BLaER1 (cell line): ENCODE measurements at regions not wholly inside any gene's neighbourhood (a gene's known extent, or its start where the extent isn't known, plus 50 kb on each side); places are given as distances from the start of the nearest gene placed in this dataset.
"Not testable (repeated sequence)": the region's sequence is repeated elsewhere in the genome, so short reads cannot be mapped to it uniquely, and the experiment has no call there.

ENCODE experiments used
- H3K27ac ChIP-seq: shearing (Covaris generic); formaldehyde crosslinking; 2 replicates; pipeline ENCODE4 v1.8.1; 2022
- H3K27me3 ChIP-seq: shearing (Covaris generic); formaldehyde crosslinking; 2 replicates; pipeline ENCODE4 v1.8.1; 2022
- H3K36me3 ChIP-seq: shearing (Covaris generic); formaldehyde crosslinking; 2 replicates; pipeline ENCODE4 v1.8.1; 2022
- H3K4me1 ChIP-seq: shearing (Covaris generic); formaldehyde crosslinking; 2 replicates; pipeline ENCODE4 v1.8.1; 2022
- H3K4me2 ChIP-seq: shearing (Covaris generic); formaldehyde crosslinking; 2 replicates; pipeline ENCODE4 v1.8.1; 2022
- H3K4me3 ChIP-seq: shearing (Covaris generic); formaldehyde crosslinking; 2 replicates; pipeline ENCODE4 v1.8.1; 2022
- H3K9ac ChIP-seq: shearing (Covaris generic); formaldehyde crosslinking; 2 replicates; pipeline ENCODE4 v1.8.1; 2022
- H3K9me3 ChIP-seq: shearing (Covaris generic); formaldehyde crosslinking; 2 replicates; pipeline ENCODE4 v1.8.1; 2022
- H4K20me1 ChIP-seq: shearing (Covaris generic); formaldehyde crosslinking; 2 replicates; pipeline ENCODE4 v1.8.1; 2022
- Cebpa-rat ChIP-seq: shearing (Covaris generic); IDR thresholded peaks from 2 replicates; pipeline ENCODE4 v1.8.1; 2022

- no peak for TF ChIP-seq Cebpa-rat
- Histone ChIP-seq H3K4me1 (no peaks in the 10 kb centered on the region), H3K4me2 (no peak overlapping the region), H4K20me1 (no peaks in the 10 kb centered on the region), H3K4me3 (no peak overlapping the region), H3K27me3 (no peaks in the 10 kb centered on the region), H3K9ac (no peak overlapping the region), H3K27ac (no peak overlapping the region), H3K9me3 (peaks cover 84% of the 10 kb centered on the region), H3K36me3 (0 out of 2 replicates have a peak, but pooled peaks cover 4% of the 10 kb centered on the region)
These were observed 665.7 kb upstream of the TBL1XR1 start for GRCh38 chr3:177862962-177863491.

DNA sequence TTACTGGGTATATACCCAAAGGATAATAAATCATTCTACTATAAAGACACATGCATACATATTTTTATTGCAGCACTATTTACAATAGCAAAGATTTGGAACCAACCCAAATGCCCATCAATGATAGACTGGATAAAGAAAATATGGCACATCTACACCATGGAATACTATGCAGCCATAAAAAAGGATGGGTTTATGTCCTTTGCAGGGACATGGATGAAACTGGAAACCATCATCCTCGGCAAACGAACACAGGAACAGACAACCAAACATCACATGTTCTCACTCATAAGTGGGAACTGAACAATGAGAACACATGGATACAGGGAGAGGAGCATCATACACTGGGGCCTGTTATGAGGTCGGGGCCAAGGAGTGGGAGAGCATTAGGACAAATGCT, 665.0 kb upstream of the KCNMB2 start:
- not testable (repeated sequence) for H3K9ac ChIP-seq, H4K20me1 ChIP-seq, H3K27me3 ChIP-seq, H3K4me3 ChIP-seq, H3K4me2 ChIP-seq, H3K36me3 ChIP-seq, H3K27ac ChIP-seq
- Histone ChIP-seq H3K4me1 (peaks cover 20% of the 10 kb centered on the region), H3K9me3 (peaks cover 61% of the 10 kb centered on the region)

- TF ChIP-seq Cebpa-rat = no peak
- Histone ChIP-seq H3K4me2 (no peak overlapping the region), H3K9me3 (peaks cover 16% of the 10 kb centered on the region), H3K27me3 (no peaks in the 10 kb centered on the region), H3K36me3 (0 out of 2 replicates have a peak, but pooled peaks cover 4% of the 10 kb centered on the region), H3K4me1 (peaks cover 87% of the 10 kb centered on the region), H4K20me1 (no peaks in the 10 kb centered on the region), H3K9ac (no peak overlapping the region), H3K4me3 (no peak overlapping the region), H3K27ac (peak overlapping the region; percentile 76; the same call in 1 of the 2 replicates)
These were observed 658.0 kb upstream of the KCNMB2 start for GRCh38 chr3:177878192-177878591.

- no peaks in the 10 kb centered on the region for H4K20me1 ChIP-seq
- H3K9ac ChIP-seq = no peak overlapping the region
- H3K27me3 ChIP-seq = no peaks in the 10 kb centered on the region
- H3K36me3 ChIP-seq = 0 out of 2 replicates have a peak, but pooled peaks cover 4% of the 10 kb centered on the region
- H3K9me3 ChIP-seq = peaks cover 12% of the 10 kb centered on the region
- no peak overlapping the region for H3K4me3 ChIP-seq
- peaks cover 94% of the 10 kb centered on the region for H3K4me1 ChIP-seq
- H3K27ac ChIP-seq = peak overlapping the region; percentile 76; the same call in 1 of the 2 replicates
- TF ChIP-seq Cebpa-rat = no peak
- H3K4me2 ChIP-seq = no peak overlapping the region
These were observed 657.3 kb upstream of the KCNMB2 start for GRCh38 chr3:177878957-177879356.

DNA sequence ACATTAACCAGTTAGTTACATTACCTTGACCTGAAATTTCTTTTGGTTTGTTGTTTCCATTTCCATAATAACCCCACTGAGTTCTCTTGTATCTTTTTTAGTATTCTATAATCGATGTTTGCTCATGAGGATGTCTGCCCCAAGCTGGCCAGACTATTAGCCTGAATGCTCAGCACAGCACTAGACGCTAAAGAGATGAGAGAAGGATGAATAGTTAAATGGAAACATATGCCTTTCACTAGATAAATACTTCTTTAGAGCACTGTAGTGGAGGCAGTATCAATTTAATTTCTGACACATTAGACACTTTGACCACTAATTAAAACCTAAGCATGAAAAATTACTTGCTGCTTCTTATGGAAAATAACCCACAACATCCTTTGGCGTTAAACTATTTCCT, 654.9 kb upstream of the KCNMB2 start:
- no peak overlapping the region for H3K9ac ChIP-seq
- H3K4me3 ChIP-seq = no peak overlapping the region
- H3K4me2 ChIP-seq = peak overlapping the region; percentile 80; the same call in 1 of the 2 replicates
- peaks cover 97% of the 10 kb centered on the region for H3K4me1 ChIP-seq
- H4K20me1 ChIP-seq = no peaks in the 10 kb centered on the region
- H3K27me3 ChIP-seq = no peaks in the 10 kb centered on the region
- peak overlapping the region; percentile 92; the same call in 1 of the 2 replicates for H3K27ac ChIP-seq
- H3K36me3 ChIP-seq = 0 out of 2 replicates have a peak, but pooled peaks cover 4% of the 10 kb centered on the region
- TF ChIP-seq Cebpa-rat = no peak
- peaks cover 9% of the 10 kb centered on the region for H3K9me3 ChIP-seq

- H3K4me3 ChIP-seq = no peak overlapping the region
- no peaks in the 10 kb centered on the region for H3K27me3 ChIP-seq
- peak overlapping the region; percentile 92 for H3K27ac ChIP-seq
- peak overlapping the region; percentile 80 for H3K4me2 ChIP-seq
- H3K36me3 ChIP-seq = 0 out of 2 replicates have a peak, but pooled peaks cover 4% of the 10 kb centered on the region
- H3K4me1 ChIP-seq = peaks cover 97% of the 10 kb centered on the region
- no peaks in the 10 kb centered on the region for H4K20me1 ChIP-seq
- peaks cover 9% of the 10 kb centered on the region for H3K9me3 ChIP-seq
- no peak for TF ChIP-seq Cebpa-rat
- peak overlapping the region; percentile 15; the same call in 1 of the 2 replicates for H3K9ac ChIP-seq
These were observed 654.0 kb upstream of the KCNMB2 start for GRCh38 chr3:177882124-177882648.

DNA sequence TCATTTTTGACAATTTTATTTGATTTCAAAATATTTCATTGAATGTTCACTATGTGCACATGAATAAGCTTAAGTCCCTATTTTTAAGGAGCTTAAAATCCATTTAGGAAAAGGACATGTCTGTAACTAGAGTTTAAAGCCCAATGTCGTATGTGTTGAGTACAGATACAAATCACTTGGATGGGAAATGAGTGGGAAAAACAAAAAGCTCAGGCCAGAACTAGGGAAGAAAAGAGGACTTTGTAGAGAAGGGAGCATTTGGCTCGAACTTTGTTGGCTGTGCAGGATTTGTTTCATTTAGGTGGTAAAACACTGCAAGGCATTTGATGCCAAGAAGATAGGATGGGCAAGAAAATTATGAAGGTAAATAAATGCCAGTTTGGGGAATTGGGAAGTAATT, 653.1 kb upstream of the KCNMB2 start:
- Histone ChIP-seq H3K27me3 (no peaks in the 10 kb centered on the region), H3K36me3 (0 out of 2 replicates have a peak, but pooled peaks cover 4% of the 10 kb centered on the region), H3K27ac (peak overlapping the region; percentile 92), H3K9ac (peak overlapping the region; percentile 77), H3K4me1 (peaks cover 97% of the 10 kb centered on the region), H3K4me2 (peak overlapping the region; percentile 80), H3K4me3 (peak overlapping the region; percentile 41; the same call in 1 of the 2 replicates), H4K20me1 (no peaks in the 10 kb centered on the region), H3K9me3 (peaks cover 9% of the 10 kb centered on the region)
- no peak for TF ChIP-seq Cebpa-rat

DNA sequence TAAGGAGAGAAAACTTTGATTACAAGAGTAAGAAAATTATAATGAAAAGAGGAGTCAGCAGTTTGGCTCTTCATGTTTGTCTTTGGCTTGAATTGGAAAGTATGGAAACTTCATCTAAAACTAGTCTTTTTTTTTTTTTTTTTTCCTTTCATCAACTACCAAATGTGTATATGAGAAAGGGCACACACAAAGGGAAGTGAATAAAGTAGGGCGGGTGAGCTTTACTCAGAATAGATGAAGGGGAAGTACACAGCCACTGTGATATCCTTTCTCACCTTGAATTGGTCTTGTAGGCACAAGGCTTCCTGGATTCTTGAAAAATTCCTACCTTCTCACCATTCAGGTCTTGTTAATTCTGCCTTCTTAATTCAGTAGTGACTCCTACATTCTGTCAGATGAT, 652.3 kb upstream of the KCNMB2 start:
- Histone ChIP-seq H3K27me3 (no peaks in the 10 kb centered on the region), H3K36me3 (peaks cover 5% of the 10 kb centered on the region; the same call in 1 of the 2 replicates), H4K20me1 (no peaks in the 10 kb centered on the region), H3K9ac (peak overlapping the region; percentile 77), H3K27ac (peak overlapping the region; percentile 92), H3K4me1 (peaks cover 97% of the 10 kb centered on the region), H3K4me3 (peak overlapping the region; percentile 41), H3K4me2 (peak overlapping the region; percentile 80), H3K9me3 (peaks cover 14% of the 10 kb centered on the region)
- no peak for TF ChIP-seq Cebpa-rat

DNA sequence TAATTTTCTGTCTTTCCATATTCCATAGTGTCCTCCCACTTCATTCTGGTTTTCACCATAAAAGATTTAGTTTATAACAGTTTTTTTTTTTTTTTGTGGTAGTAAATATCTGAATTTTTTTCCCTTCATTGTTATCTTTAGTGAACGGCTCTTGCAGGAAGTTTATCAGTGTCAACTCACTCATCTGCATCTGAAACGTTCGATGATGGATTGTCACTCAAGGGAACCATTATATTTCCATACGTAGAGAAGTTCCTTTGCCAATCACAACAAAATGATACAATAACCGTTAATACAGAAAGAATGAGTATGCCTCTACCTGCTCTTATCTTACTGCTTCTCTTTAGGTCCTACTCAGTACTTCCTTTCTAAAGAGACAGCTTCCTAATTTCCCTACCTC, 651.2 kb upstream of the KCNMB2 start:
- Histone ChIP-seq H3K36me3 (peaks cover 15% of the 10 kb centered on the region; the same call in 1 of the 2 replicates), H3K9ac (peak overlapping the region; percentile 77), H3K4me3 (peak overlapping the region; percentile 41; the same call in 1 of the 2 replicates), H3K27me3 (no peaks in the 10 kb centered on the region), H3K27ac (peak overlapping the region; percentile 92), H4K20me1 (no peaks in the 10 kb centered on the region), H3K4me1 (peaks cover 97% of the 10 kb centered on the region), H3K4me2 (peak overlapping the region; percentile 80), H3K9me3 (peaks cover 18% of the 10 kb centered on the region)
- no peak for TF ChIP-seq Cebpa-rat

DNA sequence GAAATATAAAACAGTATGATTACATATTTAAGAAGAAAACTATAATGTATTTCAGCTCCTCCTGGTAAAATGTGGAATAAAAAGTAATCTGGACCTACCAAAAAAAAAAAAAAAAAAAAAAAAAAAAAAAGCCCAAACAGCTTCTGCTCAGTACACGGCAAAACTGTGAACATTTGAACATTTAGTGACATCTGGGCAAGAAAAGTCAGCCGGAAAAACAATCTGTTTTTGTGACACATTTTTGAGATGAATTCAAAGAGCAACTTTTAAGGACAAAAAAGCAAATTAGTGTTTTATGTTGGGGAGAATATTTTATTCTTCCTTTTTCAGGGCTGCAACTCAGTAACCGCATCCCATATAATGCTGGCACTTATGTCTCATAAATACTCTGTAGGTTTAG, 649.7 kb upstream of the KCNMB2 start:
- H3K4me2 ChIP-seq = peak overlapping the region; percentile 80
- peak overlapping the region; percentile 77; the same call in 1 of the 2 replicates for H3K9ac ChIP-seq
- peak overlapping the region; percentile 92 for H3K27ac ChIP-seq
- H3K4me1 ChIP-seq = peaks cover 85% of the 10 kb centered on the region
- no peak overlapping the region for H3K4me3 ChIP-seq
- H4K20me1 ChIP-seq = no peaks in the 10 kb centered on the region
- H3K27me3 ChIP-seq = no peaks in the 10 kb centered on the region
- peaks cover 32% of the 10 kb centered on the region for H3K9me3 ChIP-seq
- TF ChIP-seq Cebpa-rat = no peak
- H3K36me3 ChIP-seq = peaks cover 23% of the 10 kb centered on the region; the same call in 1 of the 2 replicates
